ENCODE measurements at regions not wholly inside any gene's neighbourhood (a gene's known extent, or its start where the extent isn't known, plus 50 kb on each side); places are given as distances from the start of the nearest gene placed in this dataset.
"Not testable (repeated sequence)": the region's sequence is repeated elsewhere in the genome, so short reads cannot be mapped to it uniquely, and the experiment has no call there.

DNA sequence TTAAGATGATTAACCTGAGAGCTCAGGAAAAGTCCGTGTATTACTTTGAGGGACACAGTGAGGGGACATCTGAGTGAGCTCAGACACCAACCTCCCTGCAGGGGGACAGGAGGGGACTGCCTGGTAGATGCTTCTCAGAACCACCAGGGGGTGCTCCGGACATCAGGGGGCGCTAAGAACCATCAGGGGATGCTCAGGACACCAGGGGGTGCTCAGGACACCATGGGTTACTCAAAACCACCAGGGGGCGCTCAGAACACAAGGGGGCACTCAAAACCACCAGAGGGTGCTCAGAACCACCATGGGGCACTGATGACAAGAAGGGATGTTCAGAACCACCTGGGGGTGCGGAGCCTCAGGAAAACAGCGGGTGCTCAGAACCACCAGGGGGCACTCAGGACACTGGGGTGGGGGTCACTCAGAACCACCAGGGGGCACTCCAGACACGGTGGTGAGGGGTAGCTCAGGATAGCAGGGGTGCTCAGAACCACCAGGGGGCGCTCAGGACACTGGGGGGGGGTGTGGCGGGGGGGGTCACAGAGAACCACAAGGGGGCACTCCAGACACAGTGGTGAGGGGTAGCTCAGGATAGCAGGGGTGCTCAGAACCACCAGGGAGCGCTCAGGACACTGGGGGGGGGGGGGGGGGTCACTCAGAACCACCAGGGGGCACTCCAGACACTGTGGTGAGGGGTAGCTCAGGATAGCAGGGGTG, 165.3 kb downstream of the ZNF267 start:
- H3K4me1 ChIP-seq (replicated peaks in 1 of 2; ENCODE audit: control insufficient read depth in 2 of 2, insufficient read depth in 2 of 2, low read length in 2 of 2); H3K4me3 ChIP-seq; H3K9ac ChIP-seq (ENCODE audit: insufficient read depth in 1 of 2, low read depth in 2 of 2, low read length in 2 of 2); in situ Hi-C loops (cut with MboI); CTCF ChIA-PET (ENCODE audit: low intra/inter-chr PET ratio); H3K36me3 ChIP-seq (ENCODE audit: control insufficient read depth, insufficient read depth, low read length); H3K79me2 ChIP-seq (ENCODE audit: control insufficient read depth, insufficient read depth, low read length); ATAC-seq; DNase-seq (ENCODE audit: extremely low read depth in 1 of 4, low spot score in 3 of 4); H2AFZ ChIP-seq (ENCODE audit: low read depth, low read length); H3K9me1 ChIP-seq (ENCODE audit: control insufficient read depth, insufficient read depth, low read length); FAIRE-seq; H3K27ac ChIP-seq (ENCODE audit: extremely low read depth, low read depth, low read length); intact Hi-C loops (cut with micrococcal nuclease); H4K20me1 ChIP-seq (replicated peaks; ENCODE audit: control insufficient read depth, insufficient read depth, low read length); H3K4me2 ChIP-seq (ENCODE audit: insufficient read depth, low read length); H3K9me3 ChIP-seq (replicated peaks; ENCODE audit: control insufficient read depth, insufficient read depth, low read depth, low read length); BruUV-seq (replicated peaks); POLR2A ChIA-PET; H3K27me3 ChIP-seq (ENCODE audit: control insufficient read depth in 2 of 2, insufficient read depth in 2 of 2, low read length in 2 of 2): not testable (repeated sequence)
- WGBS (ENCODE audit: insufficient coverage, low coverage, missing lambda C conversion rate) = no CpG with 5 or more reads among the region's 10 CpGs
- TF ChIP-seq, protein P1, sequence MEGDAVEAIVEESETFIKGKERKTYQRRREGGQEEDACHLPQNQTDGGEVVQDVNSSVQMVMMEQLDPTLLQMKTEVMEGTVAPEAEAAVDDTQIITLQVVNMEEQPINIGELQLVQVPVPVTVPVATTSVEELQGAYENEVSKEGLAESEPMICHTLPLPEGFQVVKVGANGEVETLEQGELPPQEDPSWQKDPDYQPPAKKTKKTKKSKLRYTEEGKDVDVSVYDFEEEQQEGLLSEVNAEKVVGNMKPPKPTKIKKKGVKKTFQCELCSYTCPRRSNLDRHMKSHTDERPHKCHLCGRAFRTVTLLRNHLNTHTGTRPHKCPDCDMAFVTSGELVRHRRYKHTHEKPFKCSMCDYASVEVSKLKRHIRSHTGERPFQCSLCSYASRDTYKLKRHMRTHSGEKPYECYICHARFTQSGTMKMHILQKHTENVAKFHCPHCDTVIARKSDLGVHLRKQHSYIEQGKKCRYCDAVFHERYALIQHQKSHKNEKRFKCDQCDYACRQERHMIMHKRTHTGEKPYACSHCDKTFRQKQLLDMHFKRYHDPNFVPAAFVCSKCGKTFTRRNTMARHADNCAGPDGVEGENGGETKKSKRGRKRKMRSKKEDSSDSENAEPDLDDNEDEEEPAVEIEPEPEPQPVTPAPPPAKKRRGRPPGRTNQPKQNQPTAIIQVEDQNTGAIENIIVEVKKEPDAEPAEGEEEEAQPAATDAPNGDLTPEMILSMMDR (IDR thresholded peaks at IDR 0.05 in 2 of 3, conservative IDR thresholded peaks at IDR 0.05 in 1 of 3; ENCODE audit: insufficient read depth in 2 of 3, low read depth in 1 of 3, low read length in 3 of 3) = peak in 1 of 3 experiments; percentile 67; a peak in 2 of 6 replicates

DNA sequence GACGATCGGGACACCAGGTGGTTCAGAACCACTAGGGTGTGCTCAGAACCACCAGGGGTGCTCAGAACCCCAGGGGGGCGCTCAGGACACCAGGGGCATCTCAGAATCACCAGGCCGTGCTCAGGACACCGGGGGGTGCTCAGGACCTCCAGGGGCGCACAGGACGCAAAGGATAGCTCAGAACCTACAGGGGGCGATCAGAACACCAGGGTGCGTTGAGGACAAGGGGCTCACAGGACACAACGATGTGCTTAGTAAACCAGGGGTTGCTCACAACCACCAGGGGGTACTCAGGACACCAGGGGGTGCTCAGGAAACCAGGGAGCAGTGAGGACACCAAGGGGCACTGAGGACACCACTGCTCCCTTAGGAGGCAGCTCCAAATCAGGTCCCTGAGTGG, 166.3 kb downstream of the ZNF267 start:
- H3K4me3 ChIP-seq = not testable (repeated sequence)

More for the DNA sequence above, 166.3 kb downstream of the ZNF267 start:
- H4K20me1 ChIP-seq (replicated peaks; ENCODE audit: control insufficient read depth, insufficient read depth, low read length); BruUV-seq (replicated peaks); H3K9ac ChIP-seq (ENCODE audit: insufficient read depth in 1 of 2, low read depth in 2 of 2, low read length in 2 of 2); intact Hi-C loops (cut with micrococcal nuclease); H3K4me2 ChIP-seq (ENCODE audit: insufficient read depth, low read length); H3K27ac ChIP-seq (ENCODE audit: extremely low read depth, low read depth, low read length); H3K9me1 ChIP-seq (ENCODE audit: control insufficient read depth, insufficient read depth, low read length); in situ Hi-C loops (cut with MboI); ATAC-seq; H3K36me3 ChIP-seq (ENCODE audit: control insufficient read depth, insufficient read depth, low read length); H2AFZ ChIP-seq (ENCODE audit: low read depth, low read length); H3K4me1 ChIP-seq (replicated peaks in 1 of 2; ENCODE audit: control insufficient read depth in 2 of 2, insufficient read depth in 2 of 2, low read length in 2 of 2); H3K79me2 ChIP-seq (ENCODE audit: control insufficient read depth, insufficient read depth, low read length); POLR2A ChIA-PET; CTCF ChIA-PET (ENCODE audit: low intra/inter-chr PET ratio); H3K27me3 ChIP-seq (ENCODE audit: control insufficient read depth in 2 of 2, insufficient read depth in 2 of 2, low read length in 2 of 2); H3K9me3 ChIP-seq (replicated peaks; ENCODE audit: control insufficient read depth, insufficient read depth, low read depth, low read length); DNase-seq (ENCODE audit: extremely low read depth in 1 of 4, low spot score in 3 of 4); FAIRE-seq: not testable (repeated sequence)
- WGBS (ENCODE audit: insufficient coverage, low coverage, missing lambda C conversion rate) = no CpG with 5 or more reads among the region's 10 CpGs

Data from K562 (cell line).